HL-60 (cell line): ENCODE measurements at regions not wholly inside any gene's neighbourhood (a gene's known extent, or its start where the extent isn't known, plus 50 kb on each side); places are given as distances from the start of the nearest gene placed in this dataset.

Experiments
- DNase-seq, 2 experiments: peaks; one replicate each; pipeline ENCODE4 v3.0.0-alpha.2; 2010 to 2020; ENCODE audit warnings: low read depth in 1 of 2, low spot score in 1 of 2
- H3K27ac ChIP-seq: fragments of 250-450 bp; sonication (Bioruptor Pico); replicated peaks from 2 replicates; pipeline ENCODE4 v1.5.1; 2020; ENCODE audit warnings: mild to moderate bottlenecking, moderate library complexity
- H3K27me3 ChIP-seq: fragments of 250-450 bp; sonication (Bioruptor Pico); 2 replicates; pipeline ENCODE4 v1.5.1; 2021; ENCODE audit warnings: mild to moderate bottlenecking, moderate library complexity; ENCODE audit not compliant: insufficient read depth, poor library complexity, severe bottlenecking
- H3K4me3 ChIP-seq: replicated peaks from 2 replicates; pipeline ENCODE4 v1.5.1; 2011; ENCODE audit warnings: mild to moderate bottlenecking, control low read depth, low read length; ENCODE audit not compliant: insufficient read depth
- CTCF ChIP-seq: IDR thresholded peaks from one replicate; pipeline ENCODE4 v1.5.1; 2011; ENCODE audit warnings: low read length, control low read depth, inconsistent platforms; ENCODE audit not compliant: insufficient read depth
- GABPA ChIP-seq: IDR thresholded peaks from 2 replicates; pipeline ENCODE4 v1.6.1; 2012; ENCODE audit warnings: low read depth
- POLR2AphosphoS5 ChIP-seq: IDR thresholded peaks from 2 replicates; pipeline ENCODE4 v1.6.1; 2012; ENCODE audit warnings: low read depth
- REST ChIP-seq: IDR thresholded peaks from 2 replicates; pipeline ENCODE4 v1.6.1; 2012; ENCODE audit warnings: low read depth; ENCODE audit not compliant: insufficient replicate concordance
- SPI1 ChIP-seq: IDR thresholded peaks from 2 replicates; pipeline ENCODE4 v1.6.1; 2012; ENCODE audit warnings: low read depth, mild to moderate bottlenecking, borderline replicate concordance

- TF ChIP-seq GABPA, result no peak
- no peak for TF ChIP-seq CTCF
- TF ChIP-seq SPI1, result no peak
- TF ChIP-seq REST, result no peak
- TF ChIP-seq POLR2AphosphoS5, result no peak
Observed at GRCh38 chr2:183740241-183740640, 616.0 kb downstream of the NUP35 start.

GRCh38 chr2:183752571-183752970, 628.3 kb downstream of the NUP35 start:
- Histone ChIP-seq H3K27ac (no peak overlapping the region), H3K27me3 (no peaks in the 10 kb centered on the region), H3K4me3 (no peak overlapping the region)
- TF ChIP-seq REST (no peak), SPI1 (no peak), GABPA (no peak), CTCF (no peak), POLR2AphosphoS5 (no peak)
- no peak for DNase-seq

More at GRCh38 chr2:183740241-183740640, 616.0 kb downstream of the NUP35 start:
- DNase-seq, result no peak
- Histone ChIP-seq H3K27me3 (no peaks in the 10 kb centered on the region), H3K4me3 (no peak overlapping the region), H3K27ac (no peak overlapping the region)

- Histone ChIP-seq H3K27me3 (no peaks in the 10 kb centered on the region), H3K4me3 (no peak overlapping the region), H3K27ac (no peak overlapping the region)
- TF ChIP-seq POLR2AphosphoS5, result no peak
- no peak for TF ChIP-seq SPI1
- TF ChIP-seq GABPA, result no peak
- no peak for DNase-seq
Observed at GRCh38 chr2:183759033-183759432, 634.8 kb downstream of the NUP35 start.

- Histone ChIP-seq H3K27me3 (no peaks in the 10 kb centered on the region), H3K27ac (no peak overlapping the region), H3K4me3 (no peak overlapping the region)
- TF ChIP-seq GABPA (no peak), SPI1 (no peak), REST (no peak), CTCF (no peak)
- DNase-seq, result no peak
Observed at GRCh38 chr2:183773775-183774174, 649.5 kb downstream of the NUP35 start.
